Fibroblast of skin of scalp (primary cell): ENCODE measurements at regions not wholly inside any gene's neighbourhood (a gene's known extent, or its start where the extent isn't known, plus 50 kb on each side); places are given as distances from the start of the nearest gene placed in this dataset.
A peak's percentile ranks its signal among the peaks of the same experiment; 100 is the strongest.

ENCODE experiments used
- DNase-seq: peaks from one replicate; pipeline ENCODE4 v3.0.0-alpha.2; 2013

DNA sequence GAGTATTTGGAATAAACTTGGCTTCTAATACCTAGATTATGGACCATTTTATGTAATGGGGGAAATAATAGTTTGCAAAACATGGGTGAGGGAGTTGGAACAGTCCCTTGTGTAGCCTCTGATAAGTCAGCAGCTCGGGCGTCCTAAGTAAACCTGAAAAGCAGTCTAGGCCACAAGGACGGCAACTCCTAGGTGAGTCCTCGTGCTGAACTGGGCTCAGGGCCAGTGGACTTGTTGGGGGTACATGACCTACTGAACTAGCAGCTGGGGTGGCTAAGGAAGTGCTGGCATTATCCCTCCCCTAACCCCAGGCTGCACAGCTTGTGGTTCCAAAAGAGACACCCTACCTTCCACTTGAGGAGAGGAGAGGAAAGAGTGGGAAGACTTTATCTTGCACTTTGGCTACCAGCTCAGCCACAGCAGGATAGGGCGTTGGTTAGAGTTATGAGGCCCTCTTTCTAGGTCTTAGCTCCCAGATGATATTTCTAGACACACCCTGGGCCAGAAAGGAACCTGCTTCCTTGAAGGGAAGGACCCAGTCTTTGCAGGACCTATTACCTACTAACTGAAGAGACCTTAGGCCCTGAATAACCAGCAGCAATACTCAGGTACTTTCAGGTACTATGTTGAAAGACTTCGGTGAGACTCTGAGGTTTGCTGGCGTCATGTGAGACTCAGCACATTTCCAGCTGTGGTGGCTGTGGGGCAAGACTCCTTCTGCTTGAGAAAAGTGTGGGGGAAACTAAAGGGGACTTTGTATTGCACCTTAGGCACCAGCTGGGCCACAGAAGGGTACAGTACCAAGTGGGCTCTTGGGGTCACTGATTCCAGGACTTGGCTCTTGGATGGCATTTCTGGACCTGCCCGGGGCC lies 71.0 kb downstream of the AQP4 start:
- DNase-seq, result no peak

DNA sequence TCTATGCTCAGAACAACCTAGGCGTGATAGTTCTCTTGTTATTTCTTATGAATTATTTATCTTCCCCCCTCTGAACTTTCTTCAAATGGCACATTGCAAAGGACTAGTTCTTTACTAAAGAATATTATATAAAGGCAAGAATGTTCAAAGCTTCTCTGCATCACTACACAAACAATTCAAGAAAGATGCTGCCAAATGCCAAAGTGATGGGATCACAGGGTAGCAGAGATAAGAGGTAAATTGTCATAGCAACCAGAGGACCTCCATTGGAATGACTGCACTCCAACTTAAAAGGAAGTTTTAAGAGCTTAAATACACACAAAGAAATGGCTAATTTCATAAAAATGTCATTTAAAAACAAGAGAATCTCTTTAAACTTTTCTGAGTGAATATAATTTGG lies 72.8 kb downstream of the AQP4 start:
- peak; percentile 40 for DNase-seq

DNA sequence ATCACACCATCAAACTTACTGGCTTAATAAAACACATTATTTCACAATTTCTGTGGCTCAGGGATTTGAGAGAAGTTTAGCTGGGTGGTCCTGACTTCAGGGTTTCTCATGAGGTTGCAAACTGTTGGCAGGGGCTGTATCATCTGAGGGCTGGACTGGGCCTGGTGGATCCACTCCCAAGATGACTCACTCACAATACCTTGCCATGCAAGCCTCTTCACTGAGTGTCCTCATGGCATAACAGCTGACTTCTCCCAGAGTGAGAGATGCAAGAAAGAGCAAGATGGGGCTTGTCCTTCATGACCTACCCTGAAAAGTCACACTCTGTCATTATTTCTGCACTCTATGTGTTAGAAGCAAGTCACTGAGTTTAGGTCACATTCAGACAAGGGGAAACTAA lies 73.8 kb downstream of the AQP4 start:
- no peak for DNase-seq

- no peak for DNase-seq
These were observed 80.9 kb downstream of the AQP4 start for GRCh38 chr18:26784599-26784998.

DNA sequence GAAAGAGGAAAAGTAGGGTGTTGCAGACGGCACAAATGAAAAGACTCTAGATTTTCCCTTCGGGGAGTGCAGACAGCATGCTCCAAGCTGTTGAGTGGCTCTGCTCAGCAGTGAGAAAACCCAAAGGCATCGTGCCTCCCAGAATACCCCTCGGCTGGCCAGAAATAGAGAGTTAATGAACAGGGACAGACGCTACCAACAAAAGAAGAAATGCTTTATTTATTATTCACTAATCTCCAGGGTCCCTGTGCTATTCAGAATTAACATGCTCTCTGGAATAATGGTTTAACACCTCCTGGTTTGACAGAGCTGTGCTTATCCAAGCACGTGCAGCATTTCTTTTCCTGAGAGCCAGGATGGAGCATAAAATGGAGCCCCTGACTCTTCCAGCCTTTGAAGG lies 82.3 kb downstream of the AQP4 start:
- DNase-seq, result no peak

GRCh38 chr18:26780520-26781325 lies 84.8 kb downstream of the AQP4 start:
- no peak for DNase-seq

DNA sequence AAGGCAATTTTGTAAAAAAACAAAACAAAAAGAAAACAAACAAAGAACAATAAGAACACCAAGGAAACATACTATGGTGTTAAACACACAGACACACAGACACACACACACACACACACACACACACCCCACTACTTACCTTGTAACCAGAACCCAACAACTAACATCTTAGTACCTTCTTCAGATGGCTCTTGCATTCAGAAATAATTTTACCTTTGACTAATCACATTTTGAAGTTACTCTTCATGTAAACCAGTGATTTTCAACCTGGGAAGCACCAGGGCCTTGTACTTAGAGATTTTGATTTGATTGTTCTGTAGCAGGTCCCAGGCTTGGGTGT lies 87.5 kb downstream of the AQP4 start:
- no peak for DNase-seq

DNA sequence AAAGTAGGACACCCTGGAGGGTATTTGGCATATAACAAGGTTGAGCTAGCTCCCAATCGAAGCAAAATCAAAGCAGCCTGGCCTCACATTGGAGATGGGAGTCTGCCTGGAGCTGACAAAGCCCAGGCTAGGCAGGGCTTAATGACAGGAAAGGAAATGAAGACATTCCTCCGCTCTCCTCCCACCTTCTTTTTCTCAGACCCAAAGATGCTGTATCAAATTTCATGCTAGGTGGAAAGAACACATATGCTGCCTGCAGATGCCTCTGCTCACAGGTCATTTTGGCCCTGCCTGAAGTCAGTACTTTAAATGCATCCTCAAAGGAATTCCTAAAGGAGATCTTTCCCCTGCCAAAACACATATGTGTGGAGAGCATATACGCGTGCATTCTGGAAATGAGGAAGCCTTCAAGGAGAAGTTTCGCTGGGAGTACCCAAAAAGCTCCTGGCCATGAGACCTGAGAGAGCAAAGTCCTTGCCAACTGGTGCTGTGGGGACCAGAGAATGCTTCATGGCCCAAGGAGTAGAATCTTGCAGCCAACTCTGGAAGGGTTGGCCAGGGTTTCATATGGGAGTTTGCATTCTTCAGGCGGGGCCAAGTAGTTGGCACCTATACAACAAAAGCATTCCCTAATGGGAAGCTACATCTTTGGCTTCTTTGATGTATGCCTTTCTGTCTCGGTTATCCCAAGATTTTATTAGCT lies 88.0 kb downstream of the AQP4 start:
- no peak for DNase-seq

GRCh38 chr18:26772691-26773090 lies 92.8 kb downstream of the AQP4 start:
- no peak for DNase-seq

DNA sequence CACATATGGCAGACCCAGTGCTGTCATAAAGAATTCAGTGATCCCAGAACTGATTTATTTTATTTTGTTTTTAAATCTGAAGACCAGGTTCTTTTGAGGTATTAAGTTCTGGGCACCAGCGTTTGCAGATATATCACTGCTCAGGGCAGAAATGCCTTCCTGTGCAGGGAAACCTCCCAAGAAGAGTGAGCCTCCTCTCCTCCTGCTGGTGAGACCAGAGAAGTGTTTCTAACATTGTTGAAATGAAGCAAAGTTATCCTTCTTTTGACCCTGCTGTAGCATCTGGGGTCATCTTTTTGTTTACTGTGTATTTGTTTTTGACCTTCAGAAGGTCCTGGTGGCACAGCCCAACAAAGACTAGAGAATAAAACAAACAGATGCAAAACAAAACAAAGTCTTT lies 94.0 kb downstream of the AQP4 start:
- DNase-seq, result no peak

GRCh38 chr18:26768385-26768784 lies 97.1 kb downstream of the AQP4 start:
- no peak for DNase-seq

DNA sequence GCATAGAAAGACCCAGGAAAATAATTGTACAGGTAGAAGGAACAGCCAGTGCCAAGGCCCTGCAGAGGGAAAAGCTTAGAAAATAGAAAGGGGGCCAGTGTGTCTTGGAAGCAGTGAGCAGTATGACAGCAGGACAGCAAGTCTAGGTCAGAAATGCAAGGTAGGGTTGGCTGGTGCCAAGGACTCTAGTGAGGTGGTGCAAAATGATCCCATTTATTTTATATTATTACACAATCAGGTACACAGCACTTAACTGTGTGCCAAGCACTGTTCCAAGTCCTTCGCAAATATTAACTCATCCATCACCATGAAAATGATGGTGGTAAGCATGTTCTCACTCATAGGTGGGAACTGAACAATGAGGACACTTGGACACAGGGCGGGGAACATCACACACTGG lies 100.0 kb downstream of the AQP4 start:
- DNase-seq, result no peak

- DNase-seq, result no peak
These were observed 100.9 kb downstream of the AQP4 start for GRCh38 chr18:26764586-26764985.

DNA sequence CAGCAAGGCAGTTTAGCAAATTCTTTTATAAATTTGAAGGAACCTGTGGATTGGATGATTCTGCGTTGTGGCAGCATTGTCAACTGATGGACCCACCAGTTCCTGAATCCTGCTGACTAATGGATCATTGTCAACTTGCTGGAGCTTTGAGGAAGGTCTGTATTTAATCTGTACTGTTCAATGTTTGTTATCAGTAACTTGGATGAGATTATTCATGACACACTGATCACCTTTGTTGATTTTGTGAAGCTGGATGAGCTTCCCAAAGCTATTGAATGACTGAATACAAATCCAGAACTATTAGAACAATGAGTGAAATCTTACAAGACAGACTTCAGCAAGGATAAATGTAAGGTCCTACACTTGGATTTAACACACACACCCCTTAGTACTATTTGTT lies 101.3 kb downstream of the AQP4 start:
- DNase-seq, result no peak

GRCh38 chr18:26763446-26764110 lies 101.9 kb downstream of the AQP4 start:
- DNase-seq, result no peak

GRCh38 chr18:26757263-26758019 lies 108.1 kb downstream of the AQP4 start:
- no peak for DNase-seq

- DNase-seq, result no peak
These were observed 109.0 kb downstream of the AQP4 start for GRCh38 chr18:26756556-26756955.

DNA sequence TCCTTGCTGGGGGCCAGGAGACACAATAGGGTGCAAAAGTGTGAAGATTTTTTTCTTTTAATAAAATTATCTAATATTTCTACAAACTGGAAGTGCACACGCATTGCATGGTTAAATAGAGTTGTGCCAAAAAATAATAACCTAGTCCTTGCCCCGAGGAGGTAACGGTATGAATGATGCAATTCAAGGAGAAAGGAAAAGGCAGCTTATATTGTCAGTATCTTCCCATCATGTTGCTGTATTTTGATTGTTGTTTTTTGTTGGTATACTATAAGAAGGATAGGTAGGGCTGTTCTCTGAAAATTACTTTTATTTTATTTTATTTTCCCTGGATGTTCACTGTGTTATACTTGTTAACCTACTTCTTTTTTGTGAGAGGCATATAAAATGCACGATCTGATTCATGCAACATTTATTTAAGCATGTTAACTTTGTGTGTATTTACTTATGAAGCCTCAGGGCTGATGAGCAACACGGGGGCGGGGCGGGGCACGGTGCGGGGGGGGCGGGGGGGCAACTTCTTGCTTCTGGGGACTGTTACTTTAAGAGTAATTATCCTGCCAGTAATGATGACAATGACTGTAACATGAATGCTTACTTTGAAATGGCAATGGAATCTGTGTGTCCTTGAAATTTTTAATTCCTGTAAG lies 118.6 kb downstream of the AQP4 start:
- DNase-seq, result peak; percentile 9

GRCh38 chr18:26746398-26746797 lies 119.1 kb downstream of the AQP4 start:
- peak; percentile 28 for DNase-seq

DNA sequence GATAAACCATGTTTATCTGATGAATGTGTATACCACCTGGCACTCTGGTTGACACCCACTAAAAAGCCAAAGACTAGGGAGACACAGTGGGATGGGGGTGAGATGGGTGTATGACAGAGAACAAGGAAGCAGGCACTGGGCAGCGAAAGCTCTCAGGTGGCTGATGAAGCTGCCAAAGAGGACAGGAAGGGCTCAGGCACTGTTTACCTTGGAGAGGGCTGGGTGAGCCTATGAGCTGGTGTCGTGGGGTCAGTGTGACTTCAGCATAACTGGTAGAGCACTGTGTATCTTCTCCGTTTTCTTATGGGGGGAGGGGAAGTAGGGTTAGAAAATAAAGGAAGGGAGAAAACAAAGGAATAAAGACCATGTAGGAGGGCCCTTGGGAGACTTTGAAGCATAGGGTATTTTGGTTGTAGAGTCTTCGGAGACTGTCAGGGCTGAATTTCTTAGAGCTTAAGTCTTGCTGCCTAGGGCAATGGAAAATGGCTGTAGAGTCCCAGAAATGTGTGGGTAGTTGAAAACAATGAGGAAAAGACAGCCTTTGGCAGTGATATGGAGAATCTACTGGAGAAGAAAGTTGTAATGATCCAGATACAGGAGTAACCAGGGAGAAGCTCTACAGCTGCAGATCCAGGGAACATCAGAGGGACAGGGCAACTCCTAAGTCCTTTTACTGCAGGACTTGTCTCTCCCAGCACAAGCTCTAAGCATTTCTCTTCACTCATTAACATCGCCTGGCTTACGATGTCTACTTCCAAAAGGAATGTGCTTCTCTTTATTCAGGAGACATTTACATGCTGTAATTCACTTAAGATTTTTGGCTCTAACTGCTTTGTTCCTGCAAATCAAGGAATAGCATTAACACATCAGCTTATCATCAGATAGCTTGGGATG lies 120.0 kb downstream of the AQP4 start:
- DNase-seq, result no peak
